Left lung (tissue), 4 donors: ENCODE measurements at regions not wholly inside any gene's neighbourhood (a gene's known extent, or its start where the extent isn't known, plus 50 kb on each side); places are given as distances from the start of the nearest gene placed in this dataset.

ENCODE experiments used
- ATAC-seq: fragments of 200-7000 bp; cut with Tn5 transposase; one replicate; pipeline ENCODE4 v1.9.1; 2020; ENCODE audit warnings: moderate library complexity
- DNase-seq, 4 donors: peaks; one replicate each; pipeline ENCODE4 v3.0.0-alpha.2; 2013 to 2020
- H3K27ac ChIP-seq, 2 donors: fragments of 200-600 bp; sonication (generic) in 1 of 2; one replicate each; pipeline versions ENCODE4 v1.5.0 to v1.8.0; 2020 to 2021
- H3K27me3 ChIP-seq, 2 donors: fragments of 200-600 bp; sonication (generic) in 1 of 2; one replicate each; pipeline versions ENCODE4 v1.5.0 to v1.8.0; 2020 to 2021
- H3K36me3 ChIP-seq, 2 donors: fragments of 200-600 bp; sonication (generic) in 1 of 2; one replicate each; pipeline versions ENCODE4 v1.5.0 to v1.8.0; 2020 to 2021
- H3K4me1 ChIP-seq, 2 donors: fragments of 200-600 bp; one replicate each; pipeline ENCODE4 v1.8.0; 2021
- H3K4me3 ChIP-seq, 2 donors: fragments of 200-600 bp; sonication (generic) in 1 of 2; one replicate each; pipeline versions ENCODE4 v1.5.0 to v1.8.0; 2020 to 2021; ENCODE audit warnings: mild to moderate bottlenecking in 1 of 2
- H3K9me3 ChIP-seq, 2 donors: fragments of 200-600 bp; sonication (generic) in 1 of 2; one replicate each; pipeline versions ENCODE4 v1.5.0 to v1.8.0; 2020 to 2021
- intact Hi-C, 2 donors: fragments of 100-400 bp; cut with DNase I; formaldehyde crosslinking; loops; one replicate each; pipeline versions ENCODE4 v1.11.2 to v1.14.2; 2022
- TF ChIP-seq, protein P1 (sequence below), 2 donors: fragments of 200-600 bp; sonication (generic) in 1 of 2; IDR thresholded peaks; one replicate each; pipeline versions ENCODE4 v1.5.0 to v1.8.0; 2021; ENCODE audit warnings: antibody characterized with exemption in 2 of 2
- donor health status: DM: no; HTN: yes; CAD: no.
- donor health status: DM: no; HTN: no; CAD: no.

DNA sequence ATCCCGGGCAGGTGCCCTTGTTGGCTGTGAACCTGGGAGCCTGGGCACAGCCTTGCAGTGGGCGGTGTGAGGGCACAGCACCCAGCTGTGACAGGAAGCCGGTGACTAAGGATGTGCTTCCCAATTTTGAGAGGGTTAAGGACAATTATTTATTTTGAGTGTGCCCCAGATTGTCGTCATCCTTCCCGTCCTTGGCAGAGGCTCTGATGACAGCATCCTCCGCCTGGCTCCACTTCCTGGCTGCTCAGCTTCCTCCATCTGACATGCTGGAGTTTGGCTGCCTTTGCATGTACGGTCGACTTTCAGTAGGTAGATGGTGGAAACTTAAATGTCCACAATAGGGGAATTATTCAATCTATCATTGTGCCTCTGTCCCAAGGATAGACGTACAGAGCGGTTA, 282.4 kb upstream of the EEF2KMT start:
- intact Hi-C loops: no loop called here
- Histone ChIP-seq H3K4me1 (no peaks in the 10 kb centered on the region), H3K27me3 (peaks cover 0 to 10% of the 10 kb centered on the region in 2 donors), H3K27ac (no peak overlapping the region), H3K9me3 (no peaks in the 10 kb centered on the region), H3K4me3 (no peak overlapping the region), H3K36me3 (no peaks in the 10 kb centered on the region)
- DNase-seq: no peak
- ATAC-seq: no peak
- TF ChIP-seq, protein P1, sequence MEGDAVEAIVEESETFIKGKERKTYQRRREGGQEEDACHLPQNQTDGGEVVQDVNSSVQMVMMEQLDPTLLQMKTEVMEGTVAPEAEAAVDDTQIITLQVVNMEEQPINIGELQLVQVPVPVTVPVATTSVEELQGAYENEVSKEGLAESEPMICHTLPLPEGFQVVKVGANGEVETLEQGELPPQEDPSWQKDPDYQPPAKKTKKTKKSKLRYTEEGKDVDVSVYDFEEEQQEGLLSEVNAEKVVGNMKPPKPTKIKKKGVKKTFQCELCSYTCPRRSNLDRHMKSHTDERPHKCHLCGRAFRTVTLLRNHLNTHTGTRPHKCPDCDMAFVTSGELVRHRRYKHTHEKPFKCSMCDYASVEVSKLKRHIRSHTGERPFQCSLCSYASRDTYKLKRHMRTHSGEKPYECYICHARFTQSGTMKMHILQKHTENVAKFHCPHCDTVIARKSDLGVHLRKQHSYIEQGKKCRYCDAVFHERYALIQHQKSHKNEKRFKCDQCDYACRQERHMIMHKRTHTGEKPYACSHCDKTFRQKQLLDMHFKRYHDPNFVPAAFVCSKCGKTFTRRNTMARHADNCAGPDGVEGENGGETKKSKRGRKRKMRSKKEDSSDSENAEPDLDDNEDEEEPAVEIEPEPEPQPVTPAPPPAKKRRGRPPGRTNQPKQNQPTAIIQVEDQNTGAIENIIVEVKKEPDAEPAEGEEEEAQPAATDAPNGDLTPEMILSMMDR (IDR thresholded peaks at IDR 0.05): no peak

DNA sequence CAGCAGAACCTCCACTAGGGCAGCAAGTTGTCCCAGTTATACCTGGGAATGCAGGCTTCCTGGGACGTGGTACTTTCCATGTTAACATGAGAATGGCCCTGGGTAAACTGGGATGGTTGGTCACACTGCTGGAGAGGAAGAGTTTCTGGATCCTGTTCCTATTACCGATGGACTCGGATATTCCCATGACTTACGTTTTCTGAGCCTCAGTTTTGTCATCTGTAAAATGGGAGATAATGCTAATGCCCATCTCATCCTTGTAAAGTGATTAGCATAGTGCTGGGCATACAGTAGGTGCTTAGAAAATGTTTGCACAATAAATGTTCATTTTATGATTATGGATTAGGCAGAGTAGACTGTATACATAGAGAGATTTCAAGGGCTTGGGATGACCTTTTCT, 280.9 kb upstream of the EEF2KMT start:
- Histone ChIP-seq H3K27me3 (peaks cover 0 to 18% of the 10 kb centered on the region in 2 donors), H3K4me1 (no peaks in the 10 kb centered on the region), H3K36me3 (no peaks in the 10 kb centered on the region), H3K4me3 (no peak overlapping the region), H3K9me3 (no peaks in the 10 kb centered on the region), H3K27ac (no peak overlapping the region)
- ATAC-seq (no peak), DNase-seq (no peak)
- intact Hi-C loops: no loop called here
- TF ChIP-seq, protein P1 (IDR thresholded peaks at IDR 0.05): no peak

DNA sequence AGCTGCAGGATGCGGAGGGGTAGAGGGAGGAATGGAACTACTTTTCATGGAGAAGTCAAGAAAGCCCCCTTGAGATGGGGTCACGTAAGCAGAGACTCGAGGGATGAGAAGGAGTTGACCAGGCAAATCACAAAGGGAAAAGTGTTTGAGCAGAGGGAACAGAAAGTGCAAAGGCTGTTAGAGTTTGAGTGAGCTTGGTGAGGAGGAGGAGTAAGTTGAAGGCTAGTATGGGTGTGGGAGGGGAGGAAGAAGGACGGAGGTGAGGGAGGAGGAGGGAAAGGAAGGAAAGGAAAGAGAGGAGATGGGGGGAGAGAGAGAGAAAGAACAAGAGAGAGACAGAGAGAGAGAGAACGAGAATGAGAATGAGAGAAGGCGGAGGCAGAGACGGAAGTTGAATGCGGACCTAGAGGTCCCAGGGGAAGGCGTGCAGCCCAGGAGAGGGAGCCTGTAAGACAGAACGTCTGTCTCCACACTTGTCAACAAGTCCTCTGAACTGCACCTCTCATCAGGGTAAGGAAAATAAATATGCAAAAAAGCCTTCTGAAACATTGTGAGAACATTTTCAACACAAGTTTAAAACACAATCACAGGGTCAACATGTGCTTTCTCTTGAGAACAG, 279.8 kb upstream of the EEF2KMT start:
- intact Hi-C loops: no loop called here
- no peak for DNase-seq
- H3K4me1 ChIP-seq: no peaks in the 10 kb centered on the region
- H3K4me3 ChIP-seq: no peak overlapping the region
- H3K27ac ChIP-seq: no peak overlapping the region
- H3K27me3 ChIP-seq: peaks cover 0 to 20% of the 10 kb centered on the region in 2 donors
- H3K9me3 ChIP-seq: no peaks in the 10 kb centered on the region
- no peak for ATAC-seq
- H3K36me3 ChIP-seq: no peaks in the 10 kb centered on the region
- TF ChIP-seq, protein P1 (IDR thresholded peaks at IDR 0.05): no peak

DNA sequence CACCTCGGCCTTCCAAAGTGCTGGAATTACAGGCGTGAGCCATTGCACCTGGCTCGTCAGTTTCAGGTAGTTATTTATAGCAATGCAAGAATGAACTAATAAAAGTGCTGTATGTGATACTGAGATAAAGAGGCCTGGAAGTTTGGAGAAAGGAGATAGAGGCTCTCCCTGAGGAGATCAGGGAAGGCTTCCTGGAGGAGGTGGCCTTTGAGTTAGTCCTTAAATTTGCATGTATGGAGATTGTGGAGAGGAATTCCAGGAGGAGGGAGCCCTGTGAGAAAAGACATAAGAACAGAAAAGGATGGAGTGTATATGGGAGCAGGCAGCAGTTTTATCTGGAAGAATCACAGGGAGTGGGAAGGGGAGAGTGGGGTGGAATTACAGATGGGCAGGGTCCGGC, 276.6 kb upstream of the EEF2KMT start:
- no peak overlapping the region for H3K27ac ChIP-seq
- ATAC-seq (no peak), DNase-seq (no peak)
- intact Hi-C loops: no loop called here
- no peaks in the 10 kb centered on the region for H3K9me3 ChIP-seq
- TF ChIP-seq, protein P1 (IDR thresholded peaks at IDR 0.05): no peak
- H3K36me3 ChIP-seq: no peaks in the 10 kb centered on the region
- H3K4me1 ChIP-seq: no peaks in the 10 kb centered on the region
- H3K27me3 ChIP-seq: peaks cover 0 to 20% of the 10 kb centered on the region in 2 donors
- no peak overlapping the region for H3K4me3 ChIP-seq

DNA sequence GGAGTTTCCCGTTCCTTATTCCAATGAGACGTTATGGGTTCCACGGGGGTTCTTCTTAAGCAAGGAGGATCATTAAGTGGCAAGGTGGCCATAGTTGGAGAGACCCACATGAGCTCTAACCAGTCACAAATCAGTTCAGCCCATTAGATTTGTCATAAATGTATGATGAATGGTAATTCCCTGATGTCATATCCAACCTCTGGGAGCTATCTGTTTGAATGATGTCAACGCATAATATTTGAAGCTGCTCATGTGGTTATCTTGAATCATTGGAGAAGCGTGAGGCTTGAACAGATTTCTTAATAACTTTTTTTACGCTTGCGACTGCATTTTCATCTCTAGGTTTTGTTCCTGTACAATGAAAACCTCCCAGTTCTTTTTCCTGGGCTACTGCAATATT, 270.4 kb upstream of the EEF2KMT start:
- no peak overlapping the region for H3K27ac ChIP-seq
- TF ChIP-seq, protein P1 (IDR thresholded peaks at IDR 0.05): no peak
- intact Hi-C loops: no loop called here
- H3K27me3 ChIP-seq: no peaks in the 10 kb centered on the region
- H3K9me3 ChIP-seq: no peaks in the 10 kb centered on the region
- H3K4me3 ChIP-seq: no peak overlapping the region
- ATAC-seq (no peak), DNase-seq (no peak)
- no peaks in the 10 kb centered on the region for H3K36me3 ChIP-seq
- no peaks in the 10 kb centered on the region for H3K4me1 ChIP-seq
